CD14-positive monocyte (primary cell): ENCODE measurements at regions not wholly inside any gene's neighbourhood (a gene's known extent, or its start where the extent isn't known, plus 50 kb on each side); places are given as distances from the start of the nearest gene placed in this dataset.

Source experiments
- DNase-seq, 3 donors: peaks; one replicate each; pipeline ENCODE4 v3.0.0-alpha.2; 2011 to 2022
- H2AFZ ChIP-seq: 2 replicates; pipeline ENCODE4 v1.6.0; 2012; ENCODE audit warnings: mild to moderate bottlenecking, low read depth, low read length, inconsistent platforms; ENCODE audit not compliant: insufficient read depth, poor library complexity, severe bottlenecking
- H3K27ac ChIP-seq, 2 donors: 1 replicate in 1 of 2; 2 replicates in 1 of 2; pipeline ENCODE4 v1.5.1; 2012 to 2013; ENCODE audit warnings: low read length in 2 of 2, control low read depth in 1 of 2, inconsistent platforms in 1 of 2, low read depth in 1 of 2, mild to moderate bottlenecking in 1 of 2
- H3K27me3 ChIP-seq, 2 donors: one replicate each; pipeline versions ENCODE4 v1.6.0 to v1.6.1; 2011 to 2013; ENCODE audit warnings: low read length in 2 of 2; ENCODE audit not compliant: control insufficient read depth in 2 of 2, insufficient read depth in 2 of 2
- H3K36me3 ChIP-seq, 2 donors: replicated peaks in 1 of 2; 1 replicate in 1 of 2; 2 replicates in 1 of 2; pipeline versions ENCODE4 v1.5.1 to v1.6.1; 2012 to 2013; ENCODE audit warnings: low read length in 2 of 2, control low read depth in 1 of 2, inconsistent platforms in 1 of 2, mild to moderate bottlenecking in 1 of 2; ENCODE audit not compliant: insufficient read depth in 2 of 2, control insufficient read depth in 1 of 2
- H3K4me1 ChIP-seq, 2 donors: 1 replicate in 1 of 2; 2 replicates in 1 of 2; pipeline versions ENCODE4 v1.5.1 to v1.6.1; 2012 to 2013; ENCODE audit warnings: low read length in 2 of 2, control low read depth in 1 of 2, inconsistent platforms in 1 of 2, mild to moderate bottlenecking in 1 of 2, moderate library complexity in 1 of 2; ENCODE audit not compliant: insufficient read depth in 2 of 2, control insufficient read depth in 1 of 2
- H3K4me2 ChIP-seq: replicated peaks from 2 replicates; pipeline ENCODE3; 2012; ENCODE audit warnings: low read length, moderate library complexity, mild to moderate bottlenecking; ENCODE audit not compliant: poor library complexity, severe bottlenecking; ENCODE audit errors: extremely low read depth
- H3K4me3 ChIP-seq, 3 experiments: fragments of 200-600 bp in 1 of 3; sonication (generic) in 1 of 3; replicated peaks in 1 of 3; 1 replicate in 2 of 3; 2 replicates in 1 of 3; pipeline ENCODE4 v1.5.1; 2011 to 2013; ENCODE audit warnings: low read length in 3 of 3, mild to moderate bottlenecking in 3 of 3, control low read depth in 2 of 3, low read depth in 2 of 3, inconsistent platforms in 1 of 3, moderate library complexity in 1 of 3
- H3K79me2 ChIP-seq: 2 replicates; pipeline ENCODE4 v1.6.0; 2012; ENCODE audit warnings: mild to moderate bottlenecking, control low read depth, inconsistent platforms, low read length, moderate library complexity; ENCODE audit not compliant: insufficient read depth
- H3K9ac ChIP-seq: 2 replicates; pipeline ENCODE4 v1.6.0; 2017; ENCODE audit warnings: low read length, mild to moderate bottlenecking; ENCODE audit not compliant: insufficient read depth, poor library complexity, severe bottlenecking
- H3K9me3 ChIP-seq, 2 donors: replicated peaks in 1 of 2; 1 replicate in 1 of 2; 2 replicates in 1 of 2; pipeline versions ENCODE4 v1.5.1 to v1.6.1; 2012 to 2013; ENCODE audit warnings: low read length in 2 of 2, control low read depth in 1 of 2; ENCODE audit not compliant: control insufficient read depth in 1 of 2, insufficient read depth in 1 of 2
- H4K20me1 ChIP-seq: 2 replicates; pipeline ENCODE4 v1.6.0; 2012; ENCODE audit warnings: mild to moderate bottlenecking, low read length, control low read depth, moderate library complexity; ENCODE audit not compliant: insufficient read depth
- H3K27ac Mint-ChIP-seq, 7 donors: one replicate each; pipeline ENCODE4 v1.8.0; 2020; ENCODE audit warnings: mild to moderate bottlenecking in 7 of 7, mixed read lengths in 7 of 7, moderate library complexity in 6 of 7, inconsistent platforms in 2 of 7
- H3K27me3 Mint-ChIP-seq, 3 donors: one replicate each; pipeline ENCODE4 v1.8.0; 2021 to 2022; ENCODE audit warnings: low read depth in 3 of 3, mild to moderate bottlenecking in 3 of 3, mixed read lengths in 3 of 3, moderate library complexity in 3 of 3, inconsistent platforms in 1 of 3
- H3K36me3 Mint-ChIP-seq, 2 donors: one replicate each; pipeline ENCODE4 v1.8.0; 2020; ENCODE audit warnings: mixed read lengths in 2 of 2, inconsistent platforms in 1 of 2, mild to moderate bottlenecking in 1 of 2
- H3K4me1 Mint-ChIP-seq: one replicate; pipeline ENCODE4 v1.8.0; 2020; ENCODE audit warnings: mild to moderate bottlenecking, mixed read lengths
- H3K4me3 Mint-ChIP-seq, 2 donors: one replicate each; pipeline ENCODE4 v1.8.0; 2020; ENCODE audit warnings: mild to moderate bottlenecking in 2 of 2, mixed read lengths in 2 of 2, moderate library complexity in 1 of 2
- H3K9me3 Mint-ChIP-seq, 7 donors: one replicate each; pipeline ENCODE4 v1.8.0; 2020 to 2022; ENCODE audit warnings: mixed read lengths in 7 of 7, mild to moderate bottlenecking in 6 of 7, moderate library complexity in 6 of 7, inconsistent platforms in 2 of 7
- CTCF ChIP-seq: fragments of 200-600 bp; IDR thresholded peaks from one replicate; pipeline ENCODE4 v1.8.0; 2022; ENCODE audit warnings: antibody characterized with exemption, mild to moderate bottlenecking
- WGBS: methylation state at CpG from one replicate; pipeline ENCODE4 v1.1.5; 2013; ENCODE audit warnings: missing lambda C conversion rate; ENCODE audit not compliant: insufficient coverage; 5-methylcytosine and 5-hydroxymethylcytosine counted together
- intact Hi-C, 2 donors: fragments of 100-400 bp; cut with micrococcal nuclease; formaldehyde crosslinking; loops; one replicate each; pipeline versions ENCODE4 v1.15.0 to v1.15.1; 2023

GRCh38 chr6:160933256-160933655 lies 58.3 kb upstream of the MAP3K4 start:
- Histone ChIP-seq H3K9me3 (no peaks in the 10 kb centered on the region), H3K27ac (no peak overlapping the region), H4K20me1 (no peaks in the 10 kb centered on the region), H3K9ac (no peak overlapping the region), H3K36me3 (no peaks in the 10 kb centered on the region), H3K4me2 (no peak overlapping the region), H3K4me1 (peaks cover 8 to 10% of the 10 kb centered on the region in 2 donors), H3K27me3 (peaks cover 8 to 14% of the 10 kb centered on the region in 2 donors), H2AFZ (no peak overlapping the region), H3K4me3 (no peak overlapping the region), H3K79me2 (no peaks in the 10 kb centered on the region)
- Mint-ChIP-seq H3K4me3 (no peak overlapping the region), H3K4me1 (peaks cover 7% of the 10 kb centered on the region), H3K36me3 (no peaks in the 10 kb centered on the region), H3K27ac (no peak overlapping the region), H3K9me3 (peaks cover 0 to 2% (median 0%) of the 10 kb centered on the region in 7 donors), H3K27me3 (peaks cover 11 to 30% (median 26%) of the 10 kb centered on the region in 3 donors)
- DNase-seq: no peak
- WGBS: 72% methylated on average over 4 of the region's 8 CpGs
- no peak for TF ChIP-seq CTCF
- intact Hi-C loops: no loop called here

DNA sequence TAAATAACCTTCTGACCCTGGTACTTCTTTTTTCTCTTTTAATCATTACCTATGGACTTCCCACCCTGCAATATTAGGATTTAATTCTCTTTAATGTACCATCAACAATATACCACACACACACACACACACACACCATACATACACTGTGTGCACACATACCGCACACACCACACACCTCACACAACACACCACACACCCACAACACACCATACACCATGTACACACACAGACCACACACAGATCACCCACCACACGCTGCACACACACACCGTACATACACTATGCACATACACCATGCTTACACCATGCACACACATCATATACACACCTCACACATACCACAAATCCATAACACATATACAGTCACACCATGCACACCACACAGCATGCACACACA lies 57.4 kb upstream of the MAP3K4 start:
- Mint-ChIP-seq H3K4me3 (no peak overlapping the region), H3K27ac (no peak overlapping the region), H3K36me3 (no peaks in the 10 kb centered on the region), H3K4me1 (peaks cover 7% of the 10 kb centered on the region), H3K27me3 (peaks cover 15 to 29% (median 24%) of the 10 kb centered on the region in 3 donors), H3K9me3 (peaks cover 0 to 2% (median 0%) of the 10 kb centered on the region in 7 donors)
- intact Hi-C loops: no loop called here
- Histone ChIP-seq H3K27ac (no peak overlapping the region), H3K27me3 (peaks cover 8 to 14% of the 10 kb centered on the region in 2 donors), H3K4me3 (no peak overlapping the region), H2AFZ (no peak overlapping the region), H4K20me1 (no peaks in the 10 kb centered on the region), H3K79me2 (no peaks in the 10 kb centered on the region), H3K9ac (no peak overlapping the region), H3K36me3 (no peaks in the 10 kb centered on the region), H3K4me2 (no peak overlapping the region), H3K4me1 (peaks cover 8 to 10% of the 10 kb centered on the region in 2 donors), H3K9me3 (no peaks in the 10 kb centered on the region)
- TF ChIP-seq CTCF: no peak
- DNase-seq: no peak
- 88% methylated on average over 3 of the region's 3 CpGs for WGBS
